ENCODE measurements at regions not wholly inside any gene's neighbourhood (a gene's known extent, or its start where the extent isn't known, plus 50 kb on each side); places are given as distances from the start of the nearest gene placed in this dataset.

GRCh38 chr1:115196296-115196695 lies 107.0 kb upstream of the TSPAN2 start:
- no peak overlapping the region for H3K4me3 ChIP-seq
- H3K27me3 ChIP-seq = no peaks in the 10 kb centered on the region
- no peaks in the 10 kb centered on the region for H3K9me3 ChIP-seq
- H3K36me3 ChIP-seq = no peaks in the 10 kb centered on the region
- no peak for DNase-seq (ENCODE audit: low spot score in 2 of 2)
- 91% methylated on average over 1 of the region's 1 CpG for WGBS
- H3K27ac ChIP-seq = no peak overlapping the region
- TF ChIP-seq POLR2A (IDR thresholded peaks at IDR 0.05) (no peak), EP300 (IDR thresholded peaks at IDR 0.05) (no peak), CTCF (IDR thresholded peaks at IDR 0.05) (no peak), POLR2AphosphoS5 (IDR thresholded peaks at IDR 0.05) (no peak)
- H3K4me1 ChIP-seq = peaks cover 7% of the 10 kb centered on the region

- Histone ChIP-seq H3K27me3 (no peaks in the 10 kb centered on the region), H3K4me3 (no peak overlapping the region), H3K36me3 (no peaks in the 10 kb centered on the region), H3K27ac (no peak overlapping the region), H3K4me1 (peaks cover 15% of the 10 kb centered on the region), H3K9me3 (no peaks in the 10 kb centered on the region)
- WGBS = 6% methylated on average over 2 of the region's 2 CpGs
- DNase-seq (ENCODE audit: low spot score in 2 of 2) = no peak
- TF ChIP-seq POLR2A (IDR thresholded peaks at IDR 0.05) = no peak
- no peak for TF ChIP-seq CTCF (IDR thresholded peaks at IDR 0.05)
- no peak for TF ChIP-seq POLR2AphosphoS5 (IDR thresholded peaks at IDR 0.05)
- no peak for TF ChIP-seq EP300 (IDR thresholded peaks at IDR 0.05)
Measured at GRCh38 chr1:115194506-115194905, 105.2 kb upstream of the TSPAN2 start.

GRCh38 chr1:115193046-115193828 lies 103.9 kb upstream of the TSPAN2 start:
- 96% methylated on average over 3 of the region's 3 CpGs for WGBS

GRCh38 chr1:115192200-115192767 lies 103.0 kb upstream of the TSPAN2 start:
- Histone ChIP-seq H3K27me3 (no peaks in the 10 kb centered on the region), H3K4me1 (peaks cover 15% of the 10 kb centered on the region), H3K4me3 (no peak overlapping the region), H3K9me3 (no peaks in the 10 kb centered on the region), H3K36me3 (no peaks in the 10 kb centered on the region), H3K27ac (no peak overlapping the region)
- 85% methylated on average over 7 of the region's 7 CpGs for WGBS
- no peak for DNase-seq (ENCODE audit: low spot score in 2 of 2)
- TF ChIP-seq CTCF (IDR thresholded peaks at IDR 0.05) (no peak), EP300 (IDR thresholded peaks at IDR 0.05) (no peak), POLR2A (IDR thresholded peaks at IDR 0.05) (no peak), POLR2AphosphoS5 (IDR thresholded peaks at IDR 0.05) (no peak)

More at GRCh38 chr1:115193046-115193828, 103.9 kb upstream of the TSPAN2 start:
- H3K36me3 ChIP-seq = no peaks in the 10 kb centered on the region
- no peak overlapping the region for H3K4me3 ChIP-seq
- no peak overlapping the region for H3K27ac ChIP-seq
- H3K27me3 ChIP-seq = no peaks in the 10 kb centered on the region
- peaks cover 15% of the 10 kb centered on the region for H3K4me1 ChIP-seq
- no peak for TF ChIP-seq EP300 (IDR thresholded peaks at IDR 0.05)
- no peak for TF ChIP-seq CTCF (IDR thresholded peaks at IDR 0.05)
- TF ChIP-seq POLR2A (IDR thresholded peaks at IDR 0.05) = no peak
- no peak for TF ChIP-seq POLR2AphosphoS5 (IDR thresholded peaks at IDR 0.05)
- no peaks in the 10 kb centered on the region for H3K9me3 ChIP-seq
- no peak for DNase-seq (ENCODE audit: low spot score in 2 of 2)

- Histone ChIP-seq H3K27me3 (no peaks in the 10 kb centered on the region), H3K9me3 (no peaks in the 10 kb centered on the region), H3K4me3 (no peak overlapping the region), H3K27ac (no peak overlapping the region), H3K36me3 (no peaks in the 10 kb centered on the region), H3K4me1 (peaks cover 15% of the 10 kb centered on the region)
- 92% methylated on average over 3 of the region's 3 CpGs for WGBS
- no peak for DNase-seq (ENCODE audit: low spot score in 2 of 2)
- TF ChIP-seq POLR2A (IDR thresholded peaks at IDR 0.05) (no peak), POLR2AphosphoS5 (IDR thresholded peaks at IDR 0.05) (no peak), CTCF (IDR thresholded peaks at IDR 0.05) (no peak), EP300 (IDR thresholded peaks at IDR 0.05) (no peak)
Measured at GRCh38 chr1:115191691-115192090, 102.4 kb upstream of the TSPAN2 start.
